Astrocyte (in vitro differentiated cells and primary cell): ENCODE measurements at regions not wholly inside any gene's neighbourhood (a gene's known extent, or its start where the extent isn't known, plus 50 kb on each side); places are given as distances from the start of the nearest gene placed in this dataset.

Source experiments
- DNase-seq: peaks from one replicate; pipeline ENCODE4 v3.0.0-alpha.2; 2010; ENCODE audit warnings: low read depth
- FAIRE-seq: peaks from 2 replicates; lab custom pipeline; 2011; peaks lifted over from hg19 to GRCh38; lab: Jason Lieb, UNC
- H2AFZ ChIP-seq: 2 replicates; pipeline ENCODE4 v1.6.0; 2012; ENCODE audit warnings: low read depth, low read length, inconsistent platforms
- H3K27ac ChIP-seq: 2 replicates; pipeline ENCODE4 v1.5.1; 2011; ENCODE audit warnings: low read depth, low read length, inconsistent platforms
- H3K27me3 ChIP-seq: 2 replicates; pipeline ENCODE4 v1.6.0; 2011; ENCODE audit warnings: low read length, inconsistent platforms; ENCODE audit not compliant: insufficient read depth
- H3K36me3 ChIP-seq: 2 replicates; pipeline ENCODE4 v1.5.1; 2011; ENCODE audit warnings: low read length, inconsistent platforms; ENCODE audit not compliant: insufficient read depth
- H3K4me1 ChIP-seq: 2 replicates; pipeline ENCODE4 v1.5.1; 2011; ENCODE audit warnings: low read length, inconsistent platforms; ENCODE audit not compliant: insufficient read depth
- H3K4me2 ChIP-seq: 2 replicates; pipeline ENCODE4 v1.6.0; 2012; ENCODE audit warnings: low read length, inconsistent platforms
- H3K4me3 ChIP-seq: 2 replicates; pipeline ENCODE4 v1.5.1; 2011; ENCODE audit warnings: low read depth, mild to moderate bottlenecking, low read length, inconsistent platforms; ENCODE audit not compliant: insufficient read depth
- H3K79me2 ChIP-seq: 2 replicates; pipeline ENCODE4 v1.6.0; 2012; ENCODE audit warnings: mild to moderate bottlenecking, low read length, inconsistent platforms; ENCODE audit not compliant: insufficient read depth
- H3K9ac ChIP-seq: 2 replicates; pipeline ENCODE4 v1.6.0; 2012; ENCODE audit warnings: mild to moderate bottlenecking, low read length, inconsistent platforms
- H3K9me3 ChIP-seq: 2 replicates; pipeline ENCODE4 v1.5.1; 2012; ENCODE audit warnings: low read depth, mild to moderate bottlenecking, low read length, inconsistent platforms; ENCODE audit not compliant: insufficient read depth
- H4K20me1 ChIP-seq: 2 replicates; pipeline ENCODE4 v1.6.0; 2012; ENCODE audit warnings: low read length, inconsistent platforms; ENCODE audit not compliant: insufficient read depth
- H3K27ac Mint-ChIP-seq: one replicate; pipeline ENCODE4 v1.8.0; 2021; ENCODE audit warnings: mild to moderate bottlenecking, mixed read lengths; ENCODE audit not compliant: unreplicated experiment
- H3K27me3 Mint-ChIP-seq: one replicate; pipeline ENCODE4 v1.8.0; 2021; ENCODE audit warnings: low read depth, mixed read lengths; ENCODE audit not compliant: unreplicated experiment
- H3K36me3 Mint-ChIP-seq: one replicate; pipeline ENCODE4 v1.8.0; 2021; ENCODE audit warnings: low read depth, mixed read lengths; ENCODE audit not compliant: unreplicated experiment
- H3K4me1 Mint-ChIP-seq: one replicate; pipeline ENCODE4 v1.8.0; 2021; ENCODE audit warnings: low read depth, mixed read lengths; ENCODE audit not compliant: unreplicated experiment
- H3K4me3 Mint-ChIP-seq: one replicate; pipeline ENCODE4 v1.8.0; 2021; ENCODE audit warnings: mild to moderate bottlenecking, moderate library complexity, mixed read lengths; ENCODE audit not compliant: unreplicated experiment
- H3K9me3 Mint-ChIP-seq: one replicate; pipeline ENCODE4 v1.8.0; 2021; ENCODE audit warnings: mild to moderate bottlenecking, mixed read lengths; ENCODE audit not compliant: unreplicated experiment
- CTCF ChIP-seq: IDR thresholded peaks from 2 replicates; pipeline ENCODE4 v1.5.1; 2011; ENCODE audit warnings: low read depth, mild to moderate bottlenecking, inconsistent platforms, low read length, moderate library complexity; ENCODE audit not compliant: insufficient read depth
- EZH2 ChIP-seq: IDR thresholded peaks from 2 replicates; pipeline ENCODE4 v1.6.1; 2012; ENCODE audit warnings: mild to moderate bottlenecking, low read length, inconsistent platforms; ENCODE audit not compliant: insufficient read depth

GRCh38 chr12:13496111-13496510 lies 299.6 kb downstream of the EMP1 start:
- H3K27ac Mint-ChIP-seq: no peak overlapping the region
- DNase-seq (no peak), FAIRE-seq (no peak)
- TF ChIP-seq CTCF (no peak), EZH2 (no peak)
- Histone ChIP-seq H3K27me3 (no peaks in the 10 kb centered on the region), H3K4me1 (no peaks in the 10 kb centered on the region), H3K27ac (no peak overlapping the region), H3K36me3 (no peaks in the 10 kb centered on the region), H3K79me2 (no peaks in the 10 kb centered on the region), H3K4me2 (no peak overlapping the region), H2AFZ (no peak overlapping the region), H3K9me3 (no peaks in the 10 kb centered on the region), H3K4me3 (no peak overlapping the region), H4K20me1 (no peaks in the 10 kb centered on the region), H3K9ac (no peak overlapping the region)
- H3K36me3 Mint-ChIP-seq: no peaks in the 10 kb centered on the region
- no peak overlapping the region for H3K4me3 Mint-ChIP-seq
- no peaks in the 10 kb centered on the region for H3K4me1 Mint-ChIP-seq
- H3K9me3 Mint-ChIP-seq: peaks cover 4% of the 10 kb centered on the region
- H3K27me3 Mint-ChIP-seq: peaks cover 8% of the 10 kb centered on the region

DNA sequence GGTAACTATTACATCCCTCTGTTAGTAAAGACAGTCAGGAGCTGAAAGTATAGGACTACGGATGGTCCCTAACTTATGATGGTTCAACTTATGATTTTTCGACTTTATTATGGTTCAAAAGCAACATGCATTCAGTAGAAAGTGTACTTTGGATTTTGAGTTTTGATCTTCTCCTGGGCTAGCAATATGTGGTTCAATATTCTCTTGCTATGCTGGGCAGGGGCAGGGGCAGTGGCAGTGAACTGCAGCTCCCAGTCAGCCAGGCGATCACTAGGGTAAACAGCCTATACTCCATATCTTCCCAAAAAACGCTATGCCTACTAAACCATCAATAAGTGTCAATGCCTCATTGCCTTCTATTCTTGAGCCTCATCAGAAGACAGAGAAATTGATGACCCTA lies 292.7 kb downstream of the EMP1 start:
- H3K4me1 Mint-ChIP-seq: no peaks in the 10 kb centered on the region
- no peak for DNase-seq

More for the DNA sequence above, 292.7 kb downstream of the EMP1 start:
- H3K27ac Mint-ChIP-seq: no peak overlapping the region
- Histone ChIP-seq H3K4me1 (no peaks in the 10 kb centered on the region), H3K4me2 (no peak overlapping the region), H3K27me3 (no peaks in the 10 kb centered on the region), H3K36me3 (no peaks in the 10 kb centered on the region), H3K9me3 (no peaks in the 10 kb centered on the region), H3K79me2 (no peaks in the 10 kb centered on the region), H4K20me1 (no peaks in the 10 kb centered on the region), H3K27ac (no peak overlapping the region), H3K9ac (no peak overlapping the region), H2AFZ (no peak overlapping the region), H3K4me3 (no peak overlapping the region)
- H3K4me3 Mint-ChIP-seq: no peak overlapping the region
- peaks cover 4% of the 10 kb centered on the region for H3K9me3 Mint-ChIP-seq
- TF ChIP-seq CTCF (no peak), EZH2 (no peak)
- H3K36me3 Mint-ChIP-seq: no peaks in the 10 kb centered on the region
- H3K27me3 Mint-ChIP-seq: peaks cover 2% of the 10 kb centered on the region
- FAIRE-seq: no peak
